Spinal cord (tissue), 9 donors: ENCODE measurements at regions not wholly inside any gene's neighbourhood (a gene's known extent, or its start where the extent isn't known, plus 50 kb on each side); places are given as distances from the start of the nearest gene placed in this dataset.
"Not testable (repeated sequence)": the region's sequence is repeated elsewhere in the genome, so short reads cannot be mapped to it uniquely, and the experiment has no call there.

Source experiments
- DNase-seq, 6 donors: peaks; one replicate each; pipeline versions ENCODE4 v3.0.0 to v3.0.0-alpha.2; 2013 to 2015; ENCODE audit warnings: low spot score in 6 of 6, low read depth in 4 of 6
- H3K27ac ChIP-seq: one replicate; pipeline ENCODE4 v1.5.1; 2013; ENCODE audit warnings: low read depth, low read length, control low read depth
- H3K27me3 ChIP-seq: one replicate; pipeline ENCODE4 v1.6.1; 2013; ENCODE audit warnings: low read length; ENCODE audit not compliant: control insufficient read depth, insufficient read depth
- H3K36me3 ChIP-seq: one replicate; pipeline ENCODE4 v1.6.1; 2013; ENCODE audit warnings: low read length; ENCODE audit not compliant: control insufficient read depth, insufficient read depth
- H3K4me1 ChIP-seq: one replicate; pipeline ENCODE4 v1.6.1; 2013; ENCODE audit warnings: low read length; ENCODE audit not compliant: control insufficient read depth, insufficient read depth
- H3K4me3 ChIP-seq: one replicate; pipeline ENCODE4 v1.5.1; 2013; ENCODE audit warnings: low read depth, low read length, control low read depth
- H3K9me3 ChIP-seq: one replicate; pipeline ENCODE4 v1.6.1; 2013; ENCODE audit warnings: low read length; ENCODE audit not compliant: control insufficient read depth, insufficient read depth
- WGBS: methylation state at CpG from one replicate; pipeline ENCODE4 v1.1.5; 2013; ENCODE audit warnings: missing lambda C conversion rate; ENCODE audit not compliant: insufficient coverage; 5-methylcytosine and 5-hydroxymethylcytosine counted together
- donor health status: healthy.

DNA sequence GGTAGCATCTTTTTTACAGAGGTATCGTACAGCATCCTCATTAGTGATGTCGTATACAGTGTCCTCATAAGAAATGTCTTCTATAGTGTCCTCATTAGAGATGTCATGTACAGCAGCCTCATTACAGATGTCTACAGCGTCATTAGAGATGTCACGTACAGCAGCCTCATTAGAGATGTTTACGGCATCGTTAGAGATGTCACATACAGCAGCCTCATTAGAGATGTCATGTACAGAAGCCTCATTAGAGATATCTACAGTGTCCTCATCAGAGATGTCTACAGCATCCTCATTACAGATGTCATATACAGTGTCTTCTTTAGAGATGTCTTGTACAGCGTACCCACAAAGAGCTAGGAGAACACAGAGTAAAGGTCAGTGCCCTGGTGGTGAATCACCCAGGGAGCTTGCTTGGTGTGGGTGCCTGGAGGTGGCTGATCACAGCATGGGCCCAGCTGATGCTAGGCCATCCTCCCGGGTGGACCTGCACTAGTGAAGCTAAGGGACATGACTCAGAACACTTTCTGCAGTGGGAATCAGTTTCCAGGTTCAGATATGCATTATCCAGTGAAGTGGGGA lies 109.2 kb downstream of the IGLL1 start:
- peak in 1 of 6 donors; percentile 62 for DNase-seq
- Histone ChIP-seq H3K9me3 (no peaks in the 10 kb centered on the region), H3K36me3 (no peaks in the 10 kb centered on the region), H3K4me3 (no peak overlapping the region), H3K27me3 (no peaks in the 10 kb centered on the region), H3K4me1 (no peaks in the 10 kb centered on the region), H3K27ac (no peak overlapping the region)
- 77% methylated on average over 2 of the region's 8 CpGs for WGBS

DNA sequence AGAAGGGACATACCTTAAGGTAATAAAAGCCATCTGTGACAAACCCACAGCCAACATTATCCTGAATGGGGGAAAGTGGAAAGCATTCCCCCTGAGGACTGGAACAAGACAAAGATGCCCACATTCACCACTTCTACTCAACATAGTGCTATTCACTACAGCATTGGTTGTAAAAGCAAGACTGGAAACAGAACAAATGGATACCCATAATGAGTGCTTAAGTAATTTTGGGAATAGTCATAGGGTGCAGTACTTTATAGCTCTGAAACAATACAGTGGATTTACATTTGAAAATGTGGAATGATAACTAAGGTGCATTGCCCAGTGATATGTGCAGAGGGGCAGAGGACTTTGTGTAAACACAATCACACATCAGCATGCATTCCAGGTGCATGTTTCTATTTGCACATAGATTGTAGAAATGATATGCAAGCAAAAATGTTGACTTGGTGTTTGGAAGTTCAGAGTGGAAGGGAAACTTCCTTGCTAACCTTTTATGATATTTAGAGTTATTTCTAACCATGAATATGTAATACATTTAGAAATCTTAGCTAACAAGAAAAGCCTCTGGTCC lies 112.3 kb downstream of the IGLL1 start:
- H3K4me1 ChIP-seq = no peaks in the 10 kb centered on the region
- no peaks in the 10 kb centered on the region for H3K36me3 ChIP-seq
- no peak overlapping the region for H3K27ac ChIP-seq
- no peaks in the 10 kb centered on the region for H3K9me3 ChIP-seq
- no peak for DNase-seq
- H3K27me3 ChIP-seq = no peaks in the 10 kb centered on the region
- H3K4me3 ChIP-seq = no peak overlapping the region

DNA sequence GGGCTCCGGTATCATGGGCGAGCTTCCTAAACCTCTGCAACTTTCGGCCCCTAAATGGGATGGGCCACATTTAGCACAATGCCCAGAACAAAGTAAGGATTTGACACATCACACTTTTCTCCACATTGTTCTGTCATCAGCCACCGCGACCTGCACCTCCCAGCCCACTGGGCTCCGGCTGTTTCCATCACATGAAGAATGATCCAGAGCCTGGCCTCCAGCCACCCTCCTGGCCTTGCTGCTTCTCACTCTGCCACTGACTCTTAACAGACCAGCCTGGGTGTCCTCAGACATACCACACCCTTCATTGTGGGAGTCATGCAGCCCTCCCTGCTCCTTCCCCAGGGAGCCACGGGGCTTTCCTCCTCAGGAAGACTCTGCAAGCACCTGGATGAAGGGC lies 113.7 kb downstream of the IGLL1 start:
- no peak overlapping the region for H3K4me3 ChIP-seq
- no peaks in the 10 kb centered on the region for H3K4me1 ChIP-seq
- 85% methylated on average over 5 of the region's 7 CpGs for WGBS
- H3K9me3 ChIP-seq = no peaks in the 10 kb centered on the region
- no peaks in the 10 kb centered on the region for H3K36me3 ChIP-seq
- H3K27me3 ChIP-seq = no peaks in the 10 kb centered on the region
- DNase-seq = no peak
- H3K27ac ChIP-seq = no peak overlapping the region

DNA sequence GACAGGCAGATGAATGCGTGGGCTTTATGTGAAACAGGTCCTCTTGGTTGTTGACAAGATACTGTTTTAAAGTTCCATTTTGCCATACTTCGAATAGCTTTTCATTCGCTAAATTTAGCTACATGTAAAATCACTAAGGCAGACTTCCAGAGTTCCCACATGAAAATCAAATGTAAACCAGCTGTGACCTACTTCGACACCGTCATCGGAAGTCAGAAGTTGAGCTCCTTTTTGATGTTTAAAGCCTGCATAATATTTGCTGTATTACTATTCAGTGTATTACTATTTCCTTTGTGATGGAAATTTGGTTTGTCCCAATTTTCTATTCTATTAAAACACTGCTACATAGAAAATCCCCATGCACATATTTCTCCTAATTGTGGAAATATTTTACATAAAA lies 115.3 kb downstream of the IGLL1 start:
- H3K4me3 ChIP-seq, H3K9me3 ChIP-seq, H3K36me3 ChIP-seq, H3K27me3 ChIP-seq, H3K4me1 ChIP-seq, H3K27ac ChIP-seq: not testable (repeated sequence)
- WGBS = 76% methylated on average over 2 of the region's 6 CpGs
- DNase-seq = peak in 2 of 6 donors; percentile 30 to 34

DNA sequence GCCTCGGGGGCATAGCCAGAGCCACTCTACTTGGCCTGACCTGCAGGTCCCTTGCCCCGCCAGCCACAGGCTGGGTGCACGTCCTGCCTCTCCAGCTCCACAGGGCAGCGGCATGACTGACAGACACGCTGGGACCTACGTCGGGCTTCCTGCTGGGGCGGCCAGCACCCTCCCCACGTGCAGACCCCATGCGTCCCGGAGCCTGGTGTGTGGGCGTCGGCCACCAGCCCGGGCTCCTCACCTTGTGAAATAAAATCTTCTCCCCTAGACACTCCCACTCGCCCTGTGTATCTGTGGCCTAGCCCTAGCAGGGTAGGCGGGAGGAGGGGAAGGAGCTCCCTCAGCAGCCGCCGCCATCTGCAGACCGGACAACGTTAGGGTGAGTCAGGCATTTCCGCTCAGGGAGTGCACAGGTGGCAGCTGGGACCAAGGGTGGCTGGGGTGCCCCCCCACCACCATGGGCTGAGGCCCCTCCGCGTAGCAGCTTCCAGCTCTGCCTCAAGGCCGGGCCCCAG lies 119.5 kb downstream of the IGLL1 start:
- DNase-seq = not testable (repeated sequence)

DNA sequence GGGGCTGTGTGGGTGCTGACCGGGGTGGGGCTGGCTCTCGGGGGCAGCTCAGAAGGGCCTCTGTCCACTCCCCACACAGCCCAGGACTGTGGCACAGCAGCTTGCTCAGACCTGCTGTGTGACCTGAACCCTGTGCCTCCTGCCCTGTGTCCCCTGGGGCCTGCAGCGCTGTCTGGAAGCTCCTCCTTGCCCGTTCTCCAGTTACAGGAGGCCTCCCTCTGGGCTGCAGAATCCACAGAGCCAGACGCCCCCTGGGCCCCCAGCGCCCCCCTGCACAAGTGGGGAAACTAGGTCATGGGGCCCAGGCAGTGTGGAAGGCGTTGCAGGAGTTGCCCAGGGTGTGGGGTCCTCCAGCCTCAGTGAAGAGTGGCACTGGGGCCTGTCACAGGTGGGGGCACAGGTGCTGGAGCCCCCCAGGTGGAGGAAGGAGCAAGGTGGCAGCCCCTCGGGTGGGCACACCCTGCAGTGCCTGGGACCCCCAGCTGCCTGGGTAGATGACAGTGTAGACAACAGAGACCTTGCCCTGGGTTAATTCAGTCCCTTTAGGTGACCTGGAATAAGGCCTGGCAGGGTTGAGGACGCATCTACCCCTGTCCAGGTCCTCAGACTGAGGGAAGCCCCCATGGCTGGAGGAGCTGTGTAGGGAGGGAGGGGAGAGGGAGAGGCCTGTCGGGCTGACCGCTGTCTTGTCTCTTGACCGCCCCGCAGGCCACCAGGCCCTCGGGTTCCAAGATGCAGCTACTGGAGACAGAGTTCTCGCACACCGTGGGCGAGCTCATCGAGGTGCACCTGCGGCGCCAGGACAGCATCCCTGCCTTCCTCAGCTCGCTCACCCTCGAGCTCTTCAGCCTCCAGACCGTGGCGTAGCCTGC lies 120.2 kb downstream of the IGLL1 start:
- DNase-seq, H3K36me3 ChIP-seq, H3K27me3 ChIP-seq, H3K9me3 ChIP-seq, H3K27ac ChIP-seq, H3K4me3 ChIP-seq: not testable (repeated sequence)
- 77% methylated on average over 17 of the region's 24 CpGs for WGBS
- peaks cover 34% of the 10 kb centered on the region for H3K4me1 ChIP-seq

More for the DNA sequence above, 119.5 kb downstream of the IGLL1 start:
- not testable (repeated sequence) for H3K9me3 ChIP-seq, H3K27me3 ChIP-seq, H3K4me3 ChIP-seq, H3K27ac ChIP-seq, H3K36me3 ChIP-seq
- H3K4me1 ChIP-seq = peaks cover 34% of the 10 kb centered on the region
- 95% methylated on average over 12 of the region's 24 CpGs for WGBS

DNA sequence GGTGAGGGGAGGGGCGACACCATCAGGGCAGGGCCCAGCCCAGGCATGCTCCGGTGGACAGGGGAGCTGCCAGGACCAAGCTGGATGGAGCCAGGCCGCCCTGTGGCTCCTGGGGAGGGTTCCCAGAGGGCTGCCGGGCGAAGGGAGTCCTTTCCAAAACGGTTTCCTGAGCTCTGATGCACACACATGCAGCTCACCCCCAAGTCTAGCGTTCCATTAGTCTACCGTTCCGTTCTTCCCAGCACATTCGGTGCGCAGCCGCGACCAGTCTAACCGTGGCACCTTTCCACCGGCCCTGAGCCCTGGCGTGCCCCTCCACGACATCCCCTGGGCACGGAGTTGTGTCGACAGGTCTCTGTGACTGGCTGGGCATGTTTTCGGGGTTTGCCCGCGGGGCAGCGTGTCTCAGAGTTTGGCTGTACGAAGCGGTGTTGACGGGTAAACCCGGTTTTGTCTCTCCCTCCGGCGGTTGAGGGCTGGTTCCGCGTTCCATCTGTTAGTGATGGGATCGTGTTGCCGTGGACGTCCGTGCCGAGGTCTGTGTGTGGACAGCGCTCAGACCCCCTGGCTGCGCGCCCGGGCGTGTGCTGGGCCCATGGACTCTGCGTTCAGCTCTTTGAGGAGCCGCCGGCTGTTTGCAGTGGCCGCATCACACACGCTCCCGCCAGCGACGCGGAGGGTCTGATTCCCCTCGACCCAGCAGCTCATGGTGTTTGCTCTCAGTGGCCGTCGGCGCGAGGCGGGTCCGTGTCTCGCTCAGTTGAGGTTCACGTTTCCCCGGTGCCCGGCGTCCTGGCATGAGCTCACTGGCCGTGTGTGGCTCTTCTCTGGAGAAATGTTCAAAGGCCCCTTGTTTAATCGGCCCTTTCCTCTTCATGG lies 121.2 kb downstream of the IGLL1 start:
- no peak for DNase-seq
- WGBS = 93% methylated on average over 64 of the region's 64 CpGs
- H3K4me1 ChIP-seq = peaks cover 34% of the 10 kb centered on the region

DNA sequence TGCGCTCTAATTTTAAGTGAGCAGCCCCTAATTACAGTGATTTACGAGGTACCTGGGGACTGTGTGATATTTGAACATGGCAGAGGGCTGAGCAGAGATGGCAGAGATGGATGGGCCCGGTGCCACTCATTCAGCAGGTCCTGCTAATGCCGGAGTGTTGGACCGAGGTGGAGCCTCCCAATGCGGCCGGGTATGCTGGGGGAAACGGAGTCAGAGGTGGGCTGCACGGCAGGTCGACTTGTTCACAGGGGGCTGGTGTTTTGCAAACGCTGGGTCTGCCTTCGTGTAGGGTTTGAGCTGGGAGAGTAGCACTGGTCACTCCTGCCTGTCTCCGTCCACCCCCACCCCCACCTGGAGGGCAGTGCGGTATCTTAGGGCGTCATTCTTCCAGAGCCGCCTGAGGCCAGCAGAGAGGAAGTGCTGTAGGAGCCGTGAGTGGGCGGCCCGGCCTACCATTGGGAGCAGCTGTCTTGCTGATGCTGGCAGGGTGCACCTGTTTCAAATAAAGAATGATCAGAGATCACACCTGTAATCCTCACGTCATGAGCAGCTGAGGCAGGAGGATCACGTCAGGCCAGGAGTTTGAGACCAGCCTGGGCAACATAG lies 122.6 kb downstream of the IGLL1 start:
- Histone ChIP-seq H3K4me1 (peaks cover 35% of the 10 kb centered on the region), H3K27ac (no peak overlapping the region), H3K27me3 (no peaks in the 10 kb centered on the region), H3K4me3 (no peak overlapping the region), H3K36me3 (no peaks in the 10 kb centered on the region), H3K9me3 (no peaks in the 10 kb centered on the region)
- 77% methylated on average over 13 of the region's 21 CpGs for WGBS
- peak in 1 of 6 donors; percentile 67 for DNase-seq

More for the DNA sequence above, 121.2 kb downstream of the IGLL1 start:
- Histone ChIP-seq H3K36me3 (no peaks in the 10 kb centered on the region), H3K27me3 (no peaks in the 10 kb centered on the region), H3K4me3 (no peak overlapping the region), H3K27ac (no peak overlapping the region), H3K9me3 (no peaks in the 10 kb centered on the region)
